AG08396 (cell line): ENCODE measurements at regions not wholly inside any gene's neighbourhood (a gene's known extent, or its start where the extent isn't known, plus 50 kb on each side); places are given as distances from the start of the nearest gene placed in this dataset.

Experiments used
- DNase-seq: peaks from one replicate; pipeline ENCODE4 v3.0.0; 2012; ENCODE audit warnings: low spot score, mixed read lengths

- DNase-seq: no peak
These were observed 145.1 kb upstream of the CCN2 start for GRCh38 chr6:132096245-132096644.

- no peak for DNase-seq
These were observed 138.0 kb upstream of the CCN2 start for GRCh38 chr6:132089173-132089572.

- DNase-seq: no peak
These were observed 137.0 kb upstream of the CCN2 start for GRCh38 chr6:132088150-132088549.

- DNase-seq: no peak
These were observed 136.2 kb upstream of the CCN2 start for GRCh38 chr6:132087391-132087790.

GRCh38 chr6:132085731-132086130, 134.6 kb upstream of the CCN2 start:
- no peak for DNase-seq

GRCh38 chr6:132084811-132085509, 133.8 kb upstream of the CCN2 start:
- DNase-seq: peak; percentile 39

GRCh38 chr6:132082421-132082820, 131.2 kb upstream of the CCN2 start:
- no peak for DNase-seq

- DNase-seq: no peak
These were observed 130.2 kb upstream of the CCN2 start for GRCh38 chr6:132081338-132081737.

- DNase-seq: no peak
These were observed 128.1 kb upstream of the CCN2 start for GRCh38 chr6:132079286-132079685.

GRCh38 chr6:132076452-132076851, 125.3 kb upstream of the CCN2 start:
- DNase-seq: no peak

- no peak for DNase-seq
These were observed 121.7 kb upstream of the CCN2 start for GRCh38 chr6:132072831-132073230.

- no peak for DNase-seq
These were observed 121.1 kb upstream of the CCN2 start for GRCh38 chr6:132072271-132072670.

GRCh38 chr6:132070356-132070755, 119.2 kb upstream of the CCN2 start:
- no peak for DNase-seq

- no peak for DNase-seq
These were observed 117.6 kb upstream of the CCN2 start for GRCh38 chr6:132068766-132069165.

- no peak for DNase-seq
These were observed 116.1 kb upstream of the CCN2 start for GRCh38 chr6:132067286-132067685.

- DNase-seq: no peak
These were observed 114.4 kb upstream of the CCN2 start for GRCh38 chr6:132065556-132065955.

GRCh38 chr6:132063738-132064137, 112.6 kb upstream of the CCN2 start:
- peak; percentile 22 for DNase-seq

GRCh38 chr6:132063204-132063603, 112.0 kb upstream of the CCN2 start:
- no peak for DNase-seq

GRCh38 chr6:132062626-132063025, 111.5 kb upstream of the CCN2 start:
- no peak for DNase-seq

GRCh38 chr6:132061381-132061780, 110.2 kb upstream of the CCN2 start:
- DNase-seq: no peak

- DNase-seq: peak; percentile 28
These were observed 109.4 kb upstream of the CCN2 start for GRCh38 chr6:132060591-132060990.

GRCh38 chr6:132058975-132059374, 107.8 kb upstream of the CCN2 start:
- no peak for DNase-seq

- peak; percentile 28 for DNase-seq
These were observed 103.4 kb upstream of the CCN2 start for GRCh38 chr6:132054525-132054924.

- DNase-seq: peak; percentile 27
These were observed 102.3 kb upstream of the CCN2 start for GRCh38 chr6:132053511-132053910.
